Right cardiac atrium (tissue), 5 donors: ENCODE measurements at regions not wholly inside any gene's neighbourhood (a gene's known extent, or its start where the extent isn't known, plus 50 kb on each side); places are given as distances from the start of the nearest gene placed in this dataset.

Experiments
- ATAC-seq, 2 donors: fragments of 200-7000 bp; cut with Tn5 transposase; one replicate each; pipeline versions ENCODE4 v1.8.0 to v1.9.1; 2020; ENCODE audit warnings: moderate library complexity in 2 of 2, mild to moderate bottlenecking in 1 of 2
- DNase-seq, 3 donors: peaks; one replicate each; pipeline ENCODE4 v3.0.0-alpha.2; 2020
- H3K27ac ChIP-seq: one replicate; pipeline ENCODE4 v1.5.1; 2013; ENCODE audit warnings: mild to moderate bottlenecking, low read length, control low read depth, moderate library complexity
- H3K27me3 ChIP-seq: one replicate; pipeline ENCODE4 v1.6.1; 2013; ENCODE audit not compliant: control insufficient read depth, insufficient read depth
- H3K4me1 ChIP-seq: one replicate; pipeline ENCODE4 v1.6.1; 2013; ENCODE audit warnings: low read length; ENCODE audit not compliant: control insufficient read depth, insufficient read depth
- H3K4me3 ChIP-seq: one replicate; pipeline ENCODE4 v1.5.1; 2013; ENCODE audit warnings: low read length, control low read depth
- H3K9me3 ChIP-seq: one replicate; pipeline ENCODE4 v1.6.1; 2013; ENCODE audit warnings: low read length; ENCODE audit not compliant: control insufficient read depth
- WGBS: extraction: QIAGEN DNeasy Blood & Tissue Kit; methylation state at CpG from one replicate; pipeline ENCODE4 v1.1.7; 2013; 5-methylcytosine and 5-hydroxymethylcytosine counted together
- intact Hi-C, 4 donors: fragments of 100-400 bp; cut with DNase I; formaldehyde crosslinking; loops; one replicate each; pipeline versions ENCODE4 v1.11.0 to v1.14.0; 2022 to 2023
- donor health status: healthy with polysubstance abuse.
- donor health status: DM: no; HTN: yes; CAD: no.
- donor health status: DM: no; HTN: no; CAD: no.
- donor health status: DM: no; HTN: yes; CAD: no; lungs with severe emphysema.
- donor health status: DM: yes; HTN: yes; CAD: no.

DNA sequence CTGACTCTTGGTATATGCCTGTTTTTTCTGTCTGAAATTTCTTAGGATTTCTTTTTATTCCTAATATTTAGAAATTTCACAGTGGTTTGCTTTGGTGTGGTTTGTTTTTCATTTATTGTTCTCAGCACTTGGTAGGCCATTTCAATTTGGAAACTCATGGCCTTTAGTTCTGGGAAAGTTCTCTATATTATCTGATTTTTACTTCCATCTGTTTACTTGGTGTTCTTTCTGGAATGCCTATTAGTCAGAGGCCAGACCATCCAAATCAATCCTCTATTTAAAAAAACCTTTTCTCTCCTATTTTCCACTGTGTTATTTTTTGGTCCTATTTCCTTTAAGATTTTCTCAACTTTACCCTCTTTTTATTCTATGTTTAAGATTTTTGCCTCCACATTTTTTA lies 188.1 kb upstream of the SFRP2 start:
- no peaks in the 10 kb centered on the region for H3K9me3 ChIP-seq
- H3K27me3 ChIP-seq = no peaks in the 10 kb centered on the region
- no peak overlapping the region for H3K4me3 ChIP-seq
- DNase-seq (no peak), ATAC-seq (no peak)
- H3K4me1 ChIP-seq = no peaks in the 10 kb centered on the region
- H3K27ac ChIP-seq = no peak overlapping the region
- intact Hi-C loops = no loop called here

DNA sequence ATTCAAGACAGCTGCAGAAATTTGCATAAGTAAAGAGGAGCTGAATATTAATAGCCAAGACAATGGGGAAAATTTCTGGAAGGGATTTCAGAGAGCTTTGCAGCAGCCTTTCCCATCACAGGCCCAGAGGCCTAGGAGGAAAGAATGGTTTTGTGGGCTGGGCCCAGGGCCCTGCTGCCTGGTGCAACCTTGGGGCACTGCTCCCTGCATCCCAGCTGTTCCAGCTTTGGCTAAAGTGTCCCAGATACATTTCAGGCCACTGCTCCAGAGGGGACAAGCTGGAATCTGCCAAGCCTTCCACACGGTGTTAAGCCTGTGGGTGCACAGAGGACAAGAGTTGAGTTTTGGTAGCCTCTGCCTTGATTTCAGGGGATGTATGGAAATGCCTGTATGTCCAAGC lies 185.6 kb upstream of the SFRP2 start:
- no peak for ATAC-seq

DNA sequence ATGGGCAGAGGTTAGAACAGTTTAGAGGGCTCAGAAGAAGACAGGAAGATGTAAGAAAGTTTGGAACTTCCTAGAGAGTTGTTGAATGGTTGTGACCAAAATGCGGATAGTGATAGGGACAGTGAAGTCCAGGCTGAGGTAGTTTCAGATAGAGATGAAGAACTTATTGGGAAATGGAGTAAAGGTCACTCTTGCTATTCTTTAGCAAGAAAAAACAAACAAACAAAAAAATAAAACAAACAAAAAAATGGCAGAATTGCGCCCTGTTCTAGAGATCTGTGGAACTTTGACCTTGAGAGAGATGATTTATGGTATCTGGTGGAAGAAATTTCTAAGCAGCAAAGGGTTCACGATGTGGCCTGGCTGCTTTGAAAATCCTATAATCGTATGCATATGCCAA lies 185.1 kb upstream of the SFRP2 start:
- WGBS = 53% methylated on average over 4 of the region's 4 CpGs
- Histone ChIP-seq H3K27me3 (no peaks in the 10 kb centered on the region), H3K9me3 (no peaks in the 10 kb centered on the region), H3K4me1 (no peaks in the 10 kb centered on the region), H3K4me3 (no peak overlapping the region), H3K27ac (no peak overlapping the region)
- intact Hi-C loops = no loop called here
- ATAC-seq = no peak
- no peak for DNase-seq

More for the DNA sequence above, 185.6 kb upstream of the SFRP2 start:
- no peaks in the 10 kb centered on the region for H3K9me3 ChIP-seq
- intact Hi-C loops = no loop called here
- H3K27me3 ChIP-seq = no peaks in the 10 kb centered on the region
- H3K4me1 ChIP-seq = no peaks in the 10 kb centered on the region
- WGBS = 88% methylated on average over 1 of the region's 1 CpG
- DNase-seq = no peak
- H3K4me3 ChIP-seq = no peak overlapping the region
- H3K27ac ChIP-seq = no peak overlapping the region

DNA sequence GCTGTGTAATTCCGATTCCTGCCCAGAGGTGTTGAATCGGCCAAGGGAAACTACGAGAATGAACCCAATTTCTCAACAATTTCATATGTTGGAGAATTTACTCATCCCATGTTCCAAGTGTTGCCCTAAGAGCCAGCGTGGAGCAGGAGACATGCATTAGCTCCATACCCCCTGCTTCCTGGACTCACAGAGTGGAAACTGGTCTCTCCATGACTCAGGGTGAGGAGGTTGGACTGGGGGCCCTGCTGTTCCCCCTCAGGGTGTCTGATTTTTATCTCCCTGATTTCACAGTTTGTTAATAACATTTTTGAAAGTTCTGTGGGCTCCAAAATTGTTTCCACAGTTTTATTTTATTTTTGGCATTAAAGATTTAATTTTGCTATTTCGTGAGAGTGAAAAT lies 183.0 kb upstream of the SFRP2 start:
- DNase-seq (no peak), ATAC-seq (no peak)
- no peaks in the 10 kb centered on the region for H3K9me3 ChIP-seq
- H3K27ac ChIP-seq = no peak overlapping the region
- whole genome bisulfite sequencing = 83% methylated on average over 5 of the region's 5 CpGs
- no peaks in the 10 kb centered on the region for H3K27me3 ChIP-seq
- H3K4me3 ChIP-seq = no peak overlapping the region
- H3K4me1 ChIP-seq = no peaks in the 10 kb centered on the region
- intact Hi-C loops = no loop called here

DNA sequence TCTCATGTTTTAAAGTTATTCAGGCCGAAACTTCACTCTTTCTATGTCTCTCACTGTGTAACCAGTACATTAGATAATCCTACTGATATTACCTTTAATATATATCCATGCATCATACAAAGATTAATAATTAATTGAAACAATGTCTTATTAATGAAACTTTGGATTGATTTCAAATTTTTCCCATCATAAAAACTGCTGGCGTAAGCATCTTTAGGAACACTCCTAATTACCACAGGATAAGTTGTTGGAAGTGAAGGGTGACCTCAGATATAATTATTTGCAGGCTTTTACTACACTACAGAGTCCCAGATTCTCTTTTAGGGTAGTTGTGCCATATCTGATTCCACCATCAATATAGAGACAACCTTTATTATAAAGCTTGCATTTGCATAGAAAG lies 181.3 kb upstream of the SFRP2 start:
- DNase-seq = no peak
- ATAC-seq = no peak
- 90% methylated on average over 2 of the region's 2 CpGs for WGBS
- Histone ChIP-seq H3K27me3 (no peaks in the 10 kb centered on the region), H3K27ac (no peak overlapping the region), H3K9me3 (no peaks in the 10 kb centered on the region), H3K4me1 (no peaks in the 10 kb centered on the region), H3K4me3 (no peak overlapping the region)
- intact Hi-C loops = no loop called here

DNA sequence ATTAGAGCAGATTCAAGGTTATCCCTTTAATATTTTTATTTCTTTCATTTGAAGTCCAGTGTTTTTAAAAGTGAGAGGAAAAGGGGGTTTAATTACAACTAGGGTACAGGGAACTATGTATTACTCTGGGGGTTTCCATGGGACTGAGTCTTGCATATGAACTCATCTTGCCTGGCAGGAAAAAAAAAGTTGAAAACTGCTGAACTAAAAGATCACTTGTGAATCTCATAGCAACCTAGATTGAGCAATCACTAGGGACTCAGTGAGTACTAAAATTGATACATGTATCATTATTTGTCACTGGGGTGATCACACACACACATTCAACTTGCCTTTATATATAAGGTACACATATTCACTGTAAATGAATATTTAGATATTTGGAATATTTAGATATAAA lies 180.7 kb upstream of the SFRP2 start:
- no peaks in the 10 kb centered on the region for H3K4me1 ChIP-seq
- H3K27ac ChIP-seq = no peak overlapping the region
- ATAC-seq (no peak), DNase-seq (no peak)
- intact Hi-C loops = no loop called here
- no peak overlapping the region for H3K4me3 ChIP-seq
- no peaks in the 10 kb centered on the region for H3K27me3 ChIP-seq
- H3K9me3 ChIP-seq = no peaks in the 10 kb centered on the region

DNA sequence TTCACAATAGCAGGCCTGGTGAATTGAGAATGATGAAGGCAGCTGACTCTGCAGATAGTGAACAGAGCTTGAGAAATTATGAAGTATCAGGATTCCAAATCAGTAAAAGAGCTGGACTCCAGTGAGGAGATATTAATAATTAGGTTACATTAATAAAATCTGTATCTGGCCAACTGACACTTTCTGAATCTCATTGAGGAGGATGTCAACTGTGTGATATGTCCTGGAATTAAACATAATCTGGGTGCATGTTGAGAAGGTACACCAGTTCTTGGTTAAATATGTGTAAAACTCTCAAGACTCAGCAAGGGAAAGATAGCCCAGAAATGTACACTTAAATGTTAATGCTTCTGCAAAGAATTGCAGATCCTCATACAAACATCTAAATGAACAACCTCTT lies 177.8 kb upstream of the SFRP2 start:
- Histone ChIP-seq H3K9me3 (no peaks in the 10 kb centered on the region), H3K27ac (no peak overlapping the region), H3K4me3 (no peak overlapping the region), H3K4me1 (no peaks in the 10 kb centered on the region), H3K27me3 (no peaks in the 10 kb centered on the region)
- ATAC-seq = no peak
- intact Hi-C loops = no loop called here
- DNase-seq = no peak

DNA sequence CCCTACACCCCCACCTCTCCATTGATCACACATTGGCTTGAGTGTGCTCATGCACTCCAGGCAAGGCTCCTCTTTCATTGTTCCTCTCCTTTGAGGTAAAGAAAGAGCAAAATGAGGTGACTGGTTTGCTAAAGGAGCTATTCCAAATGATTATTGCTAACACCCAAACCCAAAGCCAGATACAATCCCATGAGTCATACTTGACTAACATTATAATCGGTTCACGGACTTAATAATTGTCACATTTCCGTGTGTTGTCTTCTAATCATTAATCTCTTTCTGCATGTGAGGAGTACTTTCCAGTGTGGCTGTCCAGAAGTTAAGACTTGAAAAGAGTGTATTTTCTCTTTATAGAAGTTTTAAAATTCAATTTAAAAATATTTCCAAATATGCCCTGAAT lies 174.3 kb upstream of the SFRP2 start:
- no peak for ATAC-seq
- no peak overlapping the region for H3K4me3 ChIP-seq
- H3K9me3 ChIP-seq = no peaks in the 10 kb centered on the region
- H3K27me3 ChIP-seq = no peaks in the 10 kb centered on the region
- intact Hi-C loops = no loop called here
- DNase-seq = no peak
- H3K27ac ChIP-seq = no peak overlapping the region
- 76% methylated on average over 3 of the region's 3 CpGs for WGBS
- H3K4me1 ChIP-seq = no peaks in the 10 kb centered on the region

DNA sequence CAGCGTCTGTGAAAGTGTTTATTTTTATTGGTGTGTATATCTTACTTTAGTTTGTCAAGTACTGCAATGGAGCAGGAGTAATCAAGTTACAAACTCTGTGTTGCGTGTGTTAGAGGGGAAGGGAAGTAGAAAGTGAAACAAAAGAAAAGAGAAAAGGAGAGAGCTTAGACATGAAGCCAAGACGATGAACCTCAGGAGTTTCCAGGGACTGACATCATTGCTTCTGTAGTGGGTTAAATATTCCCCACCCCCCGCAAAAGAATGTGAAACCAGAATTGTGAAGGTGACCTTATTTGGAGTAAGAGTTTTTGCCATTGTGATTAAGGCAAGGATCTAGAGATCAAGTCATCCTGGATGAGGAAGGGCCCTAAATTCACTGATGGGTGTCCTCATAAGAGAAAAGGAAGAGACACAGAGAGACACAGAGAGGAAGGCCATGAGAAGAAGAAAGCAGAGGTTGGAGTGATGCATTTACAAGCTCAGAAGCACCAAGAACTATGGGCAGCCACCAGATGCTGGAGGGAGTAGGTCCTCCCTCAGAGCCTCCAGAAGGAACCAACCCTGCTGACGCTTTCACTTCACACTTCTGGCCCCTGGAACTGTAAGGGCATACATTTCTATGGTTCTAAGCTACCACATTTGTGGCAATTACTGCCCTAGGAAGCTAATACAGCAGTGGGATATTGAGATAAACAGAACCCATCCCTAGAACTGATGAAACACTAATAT lies 173.6 kb upstream of the SFRP2 start:
- Histone ChIP-seq H3K27ac (no peak overlapping the region), H3K27me3 (no peaks in the 10 kb centered on the region), H3K9me3 (no peaks in the 10 kb centered on the region), H3K4me1 (no peaks in the 10 kb centered on the region), H3K4me3 (no peak overlapping the region)
- DNase-seq (no peak), ATAC-seq (no peak)
- intact Hi-C loops = no loop called here
- WGBS = 84% methylated on average over 5 of the region's 5 CpGs

DNA sequence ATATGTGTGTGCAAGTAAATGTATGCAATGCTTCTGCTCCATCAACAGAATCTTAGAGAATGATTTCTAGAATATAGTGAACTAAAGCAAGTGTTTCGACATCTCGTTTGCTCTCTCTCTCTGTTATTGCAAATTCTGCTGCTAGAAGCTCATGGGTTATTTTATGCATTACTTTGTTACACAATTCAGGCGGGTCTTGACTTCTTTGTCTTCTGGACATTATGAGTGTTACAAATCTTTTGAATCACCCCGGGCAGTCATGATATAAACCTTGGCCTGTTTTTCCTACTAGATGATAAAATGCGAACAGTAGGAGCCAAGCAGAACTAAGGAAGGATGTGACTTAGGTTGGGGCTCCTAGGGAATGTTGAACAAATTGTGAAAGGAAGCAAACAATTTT lies 166.4 kb upstream of the SFRP2 start:
- Histone ChIP-seq H3K9me3 (no peaks in the 10 kb centered on the region), H3K27ac (no peak overlapping the region), H3K4me1 (no peaks in the 10 kb centered on the region), H3K4me3 (no peak overlapping the region), H3K27me3 (no peaks in the 10 kb centered on the region)
- DNase-seq = no peak
- intact Hi-C loops = no loop called here
- WGBS = 79% methylated on average over 5 of the region's 5 CpGs
- no peak for ATAC-seq

DNA sequence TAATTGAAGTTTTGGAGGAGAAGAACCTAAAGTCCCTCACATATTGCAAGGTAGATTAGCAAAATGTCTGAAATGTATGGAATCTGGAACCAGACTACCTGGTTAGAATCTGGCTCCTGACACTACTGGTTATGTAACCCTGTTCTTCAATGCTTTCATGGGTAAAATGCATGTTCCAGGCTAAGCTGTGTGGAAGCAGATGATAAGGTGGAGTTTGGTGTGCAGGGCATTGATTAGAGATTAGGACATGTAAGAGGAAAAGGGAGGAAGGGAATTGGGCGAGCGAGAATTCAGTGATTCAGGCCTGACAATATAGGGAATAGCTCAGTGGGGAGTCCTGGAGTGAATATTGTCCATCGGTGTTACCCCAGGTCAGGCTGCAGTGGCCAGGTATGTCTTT lies 165.8 kb upstream of the SFRP2 start:
- no peaks in the 10 kb centered on the region for H3K4me1 ChIP-seq
- intact Hi-C loops = no loop called here
- DNase-seq (no peak), ATAC-seq (no peak)
- H3K27ac ChIP-seq = no peak overlapping the region
- H3K27me3 ChIP-seq = no peaks in the 10 kb centered on the region
- WGBS = 83% methylated on average over 3 of the region's 3 CpGs
- no peak overlapping the region for H3K4me3 ChIP-seq
- no peaks in the 10 kb centered on the region for H3K9me3 ChIP-seq
